CD14-positive monocyte (primary cell): ENCODE measurements at regions not wholly inside any gene's neighbourhood (a gene's known extent, or its start where the extent isn't known, plus 50 kb on each side); places are given as distances from the start of the nearest gene placed in this dataset.

Experiments
- DNase-seq, 3 donors: peaks; one replicate each; pipeline ENCODE4 v3.0.0-alpha.2; 2011 to 2022
- H2AFZ ChIP-seq: 2 replicates; pipeline ENCODE4 v1.6.0; 2012; ENCODE audit warnings: mild to moderate bottlenecking, low read depth, low read length, inconsistent platforms; ENCODE audit not compliant: insufficient read depth, poor library complexity, severe bottlenecking
- H3K27ac ChIP-seq, 2 donors: 1 replicate in 1 of 2; 2 replicates in 1 of 2; pipeline ENCODE4 v1.5.1; 2012 to 2013; ENCODE audit warnings: low read length in 2 of 2, control low read depth in 1 of 2, inconsistent platforms in 1 of 2, low read depth in 1 of 2, mild to moderate bottlenecking in 1 of 2
- H3K27me3 ChIP-seq, 2 donors: one replicate each; pipeline versions ENCODE4 v1.6.0 to v1.6.1; 2011 to 2013; ENCODE audit warnings: low read length in 2 of 2; ENCODE audit not compliant: control insufficient read depth in 2 of 2, insufficient read depth in 2 of 2
- H3K36me3 ChIP-seq, 2 donors: replicated peaks in 1 of 2; 1 replicate in 1 of 2; 2 replicates in 1 of 2; pipeline versions ENCODE4 v1.5.1 to v1.6.1; 2012 to 2013; ENCODE audit warnings: low read length in 2 of 2, control low read depth in 1 of 2, inconsistent platforms in 1 of 2, mild to moderate bottlenecking in 1 of 2; ENCODE audit not compliant: insufficient read depth in 2 of 2, control insufficient read depth in 1 of 2
- H3K4me1 ChIP-seq, 2 donors: 1 replicate in 1 of 2; 2 replicates in 1 of 2; pipeline versions ENCODE4 v1.5.1 to v1.6.1; 2012 to 2013; ENCODE audit warnings: low read length in 2 of 2, control low read depth in 1 of 2, inconsistent platforms in 1 of 2, mild to moderate bottlenecking in 1 of 2, moderate library complexity in 1 of 2; ENCODE audit not compliant: insufficient read depth in 2 of 2, control insufficient read depth in 1 of 2
- H3K4me2 ChIP-seq: replicated peaks from 2 replicates; pipeline ENCODE3; 2012; ENCODE audit warnings: low read length, moderate library complexity, mild to moderate bottlenecking; ENCODE audit not compliant: poor library complexity, severe bottlenecking; ENCODE audit errors: extremely low read depth
- H3K4me3 ChIP-seq, 3 experiments: fragments of 200-600 bp in 1 of 3; sonication (generic) in 1 of 3; replicated peaks in 1 of 3; 1 replicate in 2 of 3; 2 replicates in 1 of 3; pipeline ENCODE4 v1.5.1; 2011 to 2013; ENCODE audit warnings: low read length in 3 of 3, mild to moderate bottlenecking in 3 of 3, control low read depth in 2 of 3, low read depth in 2 of 3, inconsistent platforms in 1 of 3, moderate library complexity in 1 of 3
- H3K79me2 ChIP-seq: 2 replicates; pipeline ENCODE4 v1.6.0; 2012; ENCODE audit warnings: mild to moderate bottlenecking, control low read depth, inconsistent platforms, low read length, moderate library complexity; ENCODE audit not compliant: insufficient read depth
- H3K9ac ChIP-seq: 2 replicates; pipeline ENCODE4 v1.6.0; 2017; ENCODE audit warnings: low read length, mild to moderate bottlenecking; ENCODE audit not compliant: insufficient read depth, poor library complexity, severe bottlenecking
- H3K9me3 ChIP-seq, 2 donors: replicated peaks in 1 of 2; 1 replicate in 1 of 2; 2 replicates in 1 of 2; pipeline versions ENCODE4 v1.5.1 to v1.6.1; 2012 to 2013; ENCODE audit warnings: low read length in 2 of 2, control low read depth in 1 of 2; ENCODE audit not compliant: control insufficient read depth in 1 of 2, insufficient read depth in 1 of 2
- H4K20me1 ChIP-seq: 2 replicates; pipeline ENCODE4 v1.6.0; 2012; ENCODE audit warnings: mild to moderate bottlenecking, low read length, control low read depth, moderate library complexity; ENCODE audit not compliant: insufficient read depth
- H3K27ac Mint-ChIP-seq, 7 donors: one replicate each; pipeline ENCODE4 v1.8.0; 2020; ENCODE audit warnings: mild to moderate bottlenecking in 7 of 7, mixed read lengths in 7 of 7, moderate library complexity in 6 of 7, inconsistent platforms in 2 of 7
- H3K27me3 Mint-ChIP-seq, 3 donors: one replicate each; pipeline ENCODE4 v1.8.0; 2021 to 2022; ENCODE audit warnings: low read depth in 3 of 3, mild to moderate bottlenecking in 3 of 3, mixed read lengths in 3 of 3, moderate library complexity in 3 of 3, inconsistent platforms in 1 of 3
- H3K36me3 Mint-ChIP-seq, 2 donors: one replicate each; pipeline ENCODE4 v1.8.0; 2020; ENCODE audit warnings: mixed read lengths in 2 of 2, inconsistent platforms in 1 of 2, mild to moderate bottlenecking in 1 of 2
- H3K4me1 Mint-ChIP-seq: one replicate; pipeline ENCODE4 v1.8.0; 2020; ENCODE audit warnings: mild to moderate bottlenecking, mixed read lengths
- H3K4me3 Mint-ChIP-seq, 2 donors: one replicate each; pipeline ENCODE4 v1.8.0; 2020; ENCODE audit warnings: mild to moderate bottlenecking in 2 of 2, mixed read lengths in 2 of 2, moderate library complexity in 1 of 2
- H3K9me3 Mint-ChIP-seq, 7 donors: one replicate each; pipeline ENCODE4 v1.8.0; 2020 to 2022; ENCODE audit warnings: mixed read lengths in 7 of 7, mild to moderate bottlenecking in 6 of 7, moderate library complexity in 6 of 7, inconsistent platforms in 2 of 7
- CTCF ChIP-seq: fragments of 200-600 bp; IDR thresholded peaks from one replicate; pipeline ENCODE4 v1.8.0; 2022; ENCODE audit warnings: antibody characterized with exemption, mild to moderate bottlenecking
- WGBS: methylation state at CpG from one replicate; pipeline ENCODE4 v1.1.5; 2013; ENCODE audit warnings: missing lambda C conversion rate; ENCODE audit not compliant: insufficient coverage; 5-methylcytosine and 5-hydroxymethylcytosine counted together
- intact Hi-C, 2 donors: fragments of 100-400 bp; cut with micrococcal nuclease; formaldehyde crosslinking; loops; one replicate each; pipeline versions ENCODE4 v1.15.0 to v1.15.1; 2023

- H3K27ac Mint-ChIP-seq: no peak overlapping the region
- intact Hi-C loops: no loop called here
- DNase-seq: no peak
- H3K4me3 Mint-ChIP-seq: no peak overlapping the region
- no peaks in the 10 kb centered on the region for H3K36me3 Mint-ChIP-seq
- H2AFZ ChIP-seq: no peak overlapping the region
- H3K4me2 ChIP-seq: no peak overlapping the region
- H3K4me3 ChIP-seq: no peak overlapping the region
- no peak overlapping the region for H3K27ac ChIP-seq
- H3K27me3 ChIP-seq: no peaks in the 10 kb centered on the region
- no peak overlapping the region for H3K9ac ChIP-seq
- 82% methylated on average over 6 of the region's 10 CpGs for WGBS
- TF ChIP-seq CTCF: no peak
- H3K4me1 Mint-ChIP-seq: no peaks in the 10 kb centered on the region
- H3K9me3 ChIP-seq: no peaks in the 10 kb centered on the region
- no peaks in the 10 kb centered on the region for H4K20me1 ChIP-seq
- no peaks in the 10 kb centered on the region for H3K27me3 Mint-ChIP-seq
- H3K79me2 ChIP-seq: no peaks in the 10 kb centered on the region
- no peaks in the 10 kb centered on the region for H3K4me1 ChIP-seq
- H3K36me3 ChIP-seq: no peaks in the 10 kb centered on the region
- H3K9me3 Mint-ChIP-seq: peaks cover 0 to 4% (median 0%) of the 10 kb centered on the region in 7 donors
These were observed 169.4 kb upstream of the ESRRG start for GRCh38 chr1:216892581-216893160.

- no peak overlapping the region for H3K4me3 Mint-ChIP-seq
- H3K27me3 Mint-ChIP-seq: no peaks in the 10 kb centered on the region
- H3K36me3 Mint-ChIP-seq: no peaks in the 10 kb centered on the region
- Histone ChIP-seq H3K79me2 (no peaks in the 10 kb centered on the region), H3K27ac (no peak overlapping the region), H3K4me1 (no peaks in the 10 kb centered on the region), H3K27me3 (no peaks in the 10 kb centered on the region), H4K20me1 (no peaks in the 10 kb centered on the region), H3K9me3 (no peaks in the 10 kb centered on the region), H3K9ac (no peak overlapping the region), H3K4me3 (no peak overlapping the region), H3K36me3 (no peaks in the 10 kb centered on the region), H2AFZ (no peak overlapping the region), H3K4me2 (no peak overlapping the region)
- H3K9me3 Mint-ChIP-seq: peaks cover 0 to 4% (median 0%) of the 10 kb centered on the region in 7 donors
- TF ChIP-seq CTCF: no peak
- intact Hi-C loops: no loop called here
- H3K27ac Mint-ChIP-seq: no peak overlapping the region
- DNase-seq: no peak
- no peaks in the 10 kb centered on the region for H3K4me1 Mint-ChIP-seq
- WGBS: no CpG with 5 or more reads among the region's 7 CpGs
These were observed 167.6 kb upstream of the ESRRG start for GRCh38 chr1:216890871-216891270.
